GM18505 (cell line): ENCODE measurements at regions not wholly inside any gene's neighbourhood (a gene's known extent, or its start where the extent isn't known, plus 50 kb on each side); places are given as distances from the start of the nearest gene placed in this dataset.
"Not testable (repeated sequence)": the region's sequence is repeated elsewhere in the genome, so short reads cannot be mapped to it uniquely, and the experiment has no call there.

Source experiments
- ATAC-seq: cut with Tn5 transposase; IDR thresholded peaks from one replicate; pipeline ENCODE4 v1.9.1; 2021; ENCODE audit not compliant: unreplicated experiment
- POLR2A ChIP-seq: IDR thresholded peaks from 4 replicates; pipeline ENCODE4 v1.6.1; 2011; ENCODE audit warnings: borderline replicate concordance; ENCODE audit not compliant: insufficient read depth, insufficient read length; ENCODE audit errors: extremely low read depth

- no peak for TF ChIP-seq POLR2A
- ATAC-seq, result no peak
These were observed 140.4 kb upstream of the NRXN3 start for GRCh38 chr14:78029601-78030372.

- no peak for ATAC-seq
- TF ChIP-seq POLR2A, result no peak
These were observed 126.8 kb upstream of the NRXN3 start for GRCh38 chr14:78043349-78043748.

- TF ChIP-seq POLR2A, result no peak
- ATAC-seq, result no peak
These were observed 122.1 kb upstream of the NRXN3 start for GRCh38 chr14:78048120-78048519.

- not testable (repeated sequence) for ATAC-seq
These were observed 113.3 kb upstream of the NRXN3 start for GRCh38 chr14:78056890-78057289.

GRCh38 chr14:78070344-78070743 is 99.8 kb upstream of the NRXN3 start:
- no peak for TF ChIP-seq POLR2A
- ATAC-seq, result no peak

- ATAC-seq, result no peak
- no peak for TF ChIP-seq POLR2A
These were observed 99.1 kb upstream of the NRXN3 start for GRCh38 chr14:78071016-78071549.

- no peak for ATAC-seq
- TF ChIP-seq POLR2A, result no peak
These were observed 97.1 kb upstream of the NRXN3 start for GRCh38 chr14:78073028-78073427.

GRCh38 chr14:78074561-78074960 is 95.6 kb upstream of the NRXN3 start:
- ATAC-seq, result no peak
- TF ChIP-seq POLR2A, result no peak

- TF ChIP-seq POLR2A, result no peak
- ATAC-seq, result no peak
These were observed 95.1 kb upstream of the NRXN3 start for GRCh38 chr14:78075033-78075432.

GRCh38 chr14:78075555-78076277 is 94.5 kb upstream of the NRXN3 start:
- ATAC-seq, result no peak
- TF ChIP-seq POLR2A, result no peak

GRCh38 chr14:78081245-78081644 is 88.9 kb upstream of the NRXN3 start:
- TF ChIP-seq POLR2A, result no peak
- ATAC-seq, result no peak

- ATAC-seq, result no peak
- TF ChIP-seq POLR2A, result no peak
These were observed 86.3 kb upstream of the NRXN3 start for GRCh38 chr14:78083837-78084236.

- no peak for ATAC-seq
- no peak for TF ChIP-seq POLR2A
These were observed 83.8 kb upstream of the NRXN3 start for GRCh38 chr14:78086342-78086741.

GRCh38 chr14:78088916-78089315 is 81.3 kb upstream of the NRXN3 start:
- TF ChIP-seq POLR2A, result no peak

More at GRCh38 chr14:78088916-78089315, 81.3 kb upstream of the NRXN3 start:
- ATAC-seq, result no peak
